Right lung (tissue), 2 donors: ENCODE measurements at regions not wholly inside any gene's neighbourhood (a gene's known extent, or its start where the extent isn't known, plus 50 kb on each side); places are given as distances from the start of the nearest gene placed in this dataset.
A peak's percentile ranks its signal among the peaks of the same experiment; 100 is the strongest.
"Not testable (repeated sequence)": the region's sequence is repeated elsewhere in the genome, so short reads cannot be mapped to it uniquely, and the experiment has no call there.

Experiments
- DNase-seq, 2 donors: peaks; one replicate each; pipeline ENCODE4 v3.0.0-alpha.2; 2013

- DNase-seq, result no peak
These were observed 521.6 kb upstream of the ZNF337 start for GRCh38 chr20:26218301-26218700.

DNA sequence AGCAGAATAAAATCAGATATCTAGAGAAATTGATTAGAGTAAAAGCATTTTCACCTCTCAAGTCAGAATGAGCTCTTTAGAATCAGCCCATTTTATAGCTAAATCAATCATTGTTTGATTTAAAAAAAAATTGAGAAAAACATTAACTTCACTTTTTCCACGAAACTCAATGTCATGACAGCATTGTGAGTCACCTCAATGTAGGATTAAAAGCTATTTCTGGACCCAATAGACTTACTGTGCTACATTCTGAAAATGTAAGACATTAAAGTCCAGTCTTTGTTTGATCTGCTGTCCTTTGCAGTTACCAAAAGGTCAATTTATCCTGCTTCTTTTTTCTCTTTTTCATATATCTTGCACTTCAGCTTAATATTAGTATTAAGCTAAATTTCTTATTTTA is 519.4 kb upstream of the ZNF337 start:
- no peak for DNase-seq

DNA sequence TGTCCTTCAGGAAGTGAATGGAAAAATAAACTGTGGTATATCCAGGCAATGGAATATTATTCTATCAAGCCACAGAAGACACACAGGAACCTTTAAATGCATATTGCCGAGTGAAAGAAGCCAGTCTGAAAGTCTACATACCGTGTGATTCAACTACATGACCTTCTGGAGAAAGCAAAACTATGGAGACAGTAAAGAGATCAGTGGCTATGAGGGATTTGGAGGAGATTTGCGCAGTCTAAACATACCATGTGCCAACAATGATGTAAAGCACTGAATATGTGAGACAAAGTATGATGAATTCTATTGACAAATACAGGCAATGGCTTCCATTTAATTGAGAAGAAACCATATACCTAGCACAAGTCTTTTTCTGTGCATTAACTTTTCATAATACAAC is 518.3 kb upstream of the ZNF337 start:
- DNase-seq, result no peak

DNA sequence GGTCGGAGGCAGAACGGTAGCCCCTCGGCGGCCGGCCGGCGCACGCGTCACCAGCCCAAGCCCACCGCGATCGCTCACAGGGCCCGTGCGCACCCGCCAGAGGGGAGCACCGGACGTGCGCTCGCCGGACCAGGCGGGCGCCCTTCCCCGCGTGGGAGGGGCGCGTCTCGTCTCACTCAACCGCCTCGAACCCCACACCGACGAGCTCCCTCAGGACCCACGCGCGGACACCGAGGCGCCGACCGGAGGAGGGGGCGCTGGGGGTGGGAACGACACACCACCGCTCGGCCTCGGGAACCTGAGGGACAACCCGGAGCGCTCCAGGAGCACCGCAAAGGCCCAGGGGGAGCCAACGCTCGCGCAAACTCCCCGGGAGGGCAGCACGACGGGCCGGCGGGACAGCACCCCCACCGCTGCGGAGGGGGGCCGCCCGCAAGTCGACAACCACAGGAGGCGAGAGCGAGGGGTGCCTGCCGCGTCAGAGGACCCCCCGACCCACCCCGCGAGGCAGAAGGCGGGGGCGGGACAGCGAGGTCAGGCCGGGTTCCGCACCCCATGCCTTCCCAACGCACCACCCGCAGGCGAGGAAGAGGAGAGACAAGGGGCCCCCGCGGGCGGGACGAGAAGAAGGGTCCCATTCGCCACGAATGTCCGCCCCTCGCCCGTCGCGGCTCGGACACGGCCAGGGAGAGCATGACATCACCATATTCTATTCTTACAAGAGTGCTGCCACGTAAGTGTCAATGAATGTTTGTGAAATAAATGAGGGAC is 512.7 kb upstream of the ZNF337 start:
- DNase-seq, result no peak

GRCh38 chr20:26208296-26209091 is 511.8 kb upstream of the ZNF337 start:
- DNase-seq, result peak in 1 of 2 donors; percentile 15

GRCh38 chr20:26207967-26208295 is 511.3 kb upstream of the ZNF337 start:
- not testable (repeated sequence) for DNase-seq

GRCh38 chr20:26207237-26207966 is 510.7 kb upstream of the ZNF337 start:
- no peak for DNase-seq

DNA sequence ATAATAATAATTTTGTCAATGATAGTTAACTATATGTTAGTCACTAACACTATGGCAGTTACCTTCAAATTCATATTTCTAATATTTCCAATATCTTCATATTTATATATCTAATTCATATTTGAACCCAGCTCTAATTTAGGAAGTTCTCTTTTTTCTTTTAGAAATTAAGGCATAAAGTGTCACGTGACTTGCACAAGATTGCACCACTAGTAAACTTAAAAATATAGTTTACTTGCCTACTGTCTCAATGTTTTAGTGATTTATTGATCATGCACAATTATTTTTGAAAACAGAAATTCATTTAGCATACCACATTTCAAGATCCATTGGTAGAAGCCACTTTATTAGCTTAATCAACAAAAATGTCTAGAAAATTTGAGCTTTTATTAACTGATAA is 508.7 kb upstream of the ZNF337 start:
- DNase-seq, result no peak

GRCh38 chr20:26201026-26201425 is 504.4 kb upstream of the ZNF337 start:
- not testable (repeated sequence) for DNase-seq

- DNase-seq, result not testable (repeated sequence)
These were observed 490.7 kb upstream of the ZNF337 start for GRCh38 chr20:26187329-26187728.

DNA sequence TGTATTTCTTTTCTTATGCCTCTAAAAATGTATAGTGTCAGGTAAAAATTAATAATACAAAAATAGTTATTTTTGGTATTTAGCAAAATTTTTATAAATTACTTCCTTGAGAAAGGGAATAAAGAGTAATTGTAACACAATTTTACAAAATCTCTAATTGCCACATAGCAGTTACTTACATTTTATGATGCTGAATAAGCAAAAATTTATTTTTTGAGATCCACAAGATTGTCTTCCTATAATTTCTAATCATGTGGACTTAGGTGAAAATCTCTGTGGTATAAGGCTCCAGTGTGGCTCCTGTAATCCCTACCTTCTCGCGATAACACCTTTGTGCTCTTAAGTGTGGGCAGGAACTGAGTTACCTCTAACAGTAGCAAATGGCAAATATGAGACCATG is 487.1 kb upstream of the ZNF337 start:
- DNase-seq, result not testable (repeated sequence)

DNA sequence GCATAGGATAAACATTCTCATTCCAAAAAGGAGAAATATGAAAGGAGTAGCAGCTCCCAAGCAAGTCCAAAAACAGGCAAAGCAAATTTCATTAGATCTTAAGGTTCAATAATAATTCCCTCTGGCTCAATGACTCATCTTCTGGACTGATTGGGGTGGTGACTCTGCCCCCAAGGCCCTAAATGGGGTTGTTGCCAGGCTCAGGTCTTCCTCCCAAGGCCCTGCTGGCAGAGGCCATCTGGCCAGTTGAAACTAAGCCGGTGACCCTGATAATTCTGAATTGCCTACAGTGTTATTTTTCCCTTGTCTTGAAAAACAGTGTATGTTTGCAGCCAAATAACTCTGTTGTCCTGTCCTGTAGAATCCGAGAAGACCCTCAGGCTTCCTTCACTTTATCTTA is 484.7 kb upstream of the ZNF337 start:
- DNase-seq, result not testable (repeated sequence)

- not testable (repeated sequence) for DNase-seq
These were observed 475.2 kb upstream of the ZNF337 start for GRCh38 chr20:26171875-26172274.

DNA sequence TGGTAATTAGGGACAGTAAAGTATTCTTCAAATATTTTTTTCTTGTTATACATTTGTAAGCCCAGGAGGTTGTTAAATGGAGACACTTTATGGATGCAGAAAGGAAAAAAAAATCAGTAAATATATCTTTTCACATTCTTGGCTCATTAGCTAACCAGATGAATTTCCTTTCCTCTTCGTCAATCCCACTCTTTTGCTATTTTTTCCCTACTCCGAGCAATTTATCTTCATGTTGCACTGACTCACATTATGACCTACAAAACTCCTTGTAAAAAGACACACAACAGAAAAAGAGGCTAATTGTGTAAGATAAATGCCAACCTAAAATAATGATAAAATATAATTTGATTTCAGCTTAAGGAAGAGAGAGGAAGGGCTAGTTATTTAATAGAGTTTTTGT is 472.9 kb upstream of the ZNF337 start:
- no peak for DNase-seq

GRCh38 chr20:26167499-26167898 is 470.8 kb upstream of the ZNF337 start:
- DNase-seq, result no peak

- DNase-seq, result no peak
These were observed 467.2 kb upstream of the ZNF337 start for GRCh38 chr20:26163890-26164289.

DNA sequence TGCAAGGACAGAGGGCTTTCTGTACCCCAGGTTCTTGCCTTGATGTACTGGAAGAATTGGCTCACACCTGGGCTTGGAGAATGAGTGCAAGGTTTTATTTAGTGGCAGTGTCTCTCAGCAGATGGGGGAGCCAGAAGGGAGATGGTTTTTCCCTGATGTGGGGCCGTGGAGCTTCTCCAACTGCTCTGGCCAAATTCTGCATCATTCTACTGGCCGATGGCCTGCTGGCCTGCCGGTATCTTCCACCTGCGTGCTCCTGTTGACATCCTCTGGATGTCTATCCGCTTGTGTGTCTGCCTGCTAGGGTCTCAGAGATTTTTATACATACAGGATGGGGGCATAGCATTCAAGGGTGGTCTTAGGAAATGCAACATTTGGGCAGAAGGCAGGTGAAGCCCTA is 466.5 kb upstream of the ZNF337 start:
- not testable (repeated sequence) for DNase-seq

DNA sequence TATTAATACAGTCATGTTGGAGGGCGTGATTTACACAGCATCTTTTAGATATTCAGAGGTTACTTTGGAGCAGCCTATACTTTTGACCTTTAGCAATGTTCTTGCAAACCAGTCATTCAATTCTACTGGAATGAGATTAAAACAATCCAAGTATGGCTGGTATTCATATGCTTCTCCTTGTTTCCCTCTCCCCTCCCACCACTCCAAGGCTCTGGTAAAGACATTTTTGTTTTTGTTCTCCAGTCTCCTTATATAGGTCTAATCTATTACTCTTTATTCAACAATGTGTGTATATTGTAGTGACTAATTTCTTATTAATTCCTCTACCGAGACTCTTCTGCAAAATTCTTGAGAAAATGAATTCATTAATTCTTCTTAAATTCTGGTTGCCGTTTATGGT is 465.1 kb upstream of the ZNF337 start:
- DNase-seq, result not testable (repeated sequence)

GRCh38 chr20:26160916-26161315 is 464.3 kb upstream of the ZNF337 start:
- DNase-seq, result not testable (repeated sequence)

DNA sequence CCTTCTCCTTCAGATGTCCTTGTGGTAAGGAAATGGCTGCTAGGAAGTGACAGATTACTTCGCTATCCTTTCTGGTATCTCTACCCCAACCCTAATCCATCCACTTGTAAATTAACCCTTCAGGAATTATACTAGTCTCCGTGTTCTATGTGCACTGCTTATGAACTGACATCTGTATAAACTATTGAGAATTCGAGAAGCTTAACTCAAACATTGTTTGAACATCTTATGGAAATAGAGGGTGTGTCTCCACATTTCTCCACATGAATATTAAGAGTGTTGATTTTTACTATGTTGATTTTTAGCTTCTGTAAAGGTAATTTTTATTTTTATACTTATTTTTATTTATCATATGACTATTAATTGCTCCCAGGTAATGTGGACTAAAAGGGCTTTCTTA is 457.6 kb upstream of the ZNF337 start:
- no peak for DNase-seq

DNA sequence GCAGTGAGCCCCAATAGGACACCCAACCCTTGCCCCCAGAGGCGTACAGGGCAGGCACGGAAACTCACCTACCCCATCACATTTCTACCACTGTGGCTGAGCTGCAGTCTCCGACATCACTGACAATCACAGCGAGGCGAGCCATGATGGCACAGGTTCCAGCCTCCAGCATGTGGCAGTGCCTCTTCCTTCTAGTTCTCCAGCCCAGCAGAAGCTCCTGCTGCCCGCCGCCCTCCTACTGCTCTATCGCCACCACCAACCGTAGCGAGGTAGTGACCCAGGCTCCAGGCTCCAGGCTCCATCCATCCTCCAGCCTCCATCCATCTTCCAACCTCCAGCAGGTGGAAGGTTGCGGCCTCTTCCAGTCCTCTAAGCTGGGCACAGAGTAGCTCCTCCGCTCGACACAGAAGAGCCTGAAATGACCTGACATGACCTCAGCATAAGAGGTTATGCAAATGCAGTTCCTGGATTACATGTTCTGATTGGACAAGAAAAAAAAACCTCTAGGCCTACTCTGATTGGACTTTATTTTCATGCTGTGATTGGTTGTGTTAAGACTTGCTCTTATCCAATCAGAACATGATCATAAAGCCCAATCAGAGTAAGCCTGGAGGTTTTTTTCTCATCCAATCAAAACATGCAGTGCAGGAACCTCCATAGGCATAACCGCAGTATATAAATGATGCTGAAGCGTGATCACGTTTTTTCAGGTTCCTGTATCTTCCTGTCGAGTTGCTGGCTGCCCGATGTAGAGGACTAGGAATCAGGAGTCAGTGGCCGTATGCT is 438.9 kb upstream of the ZNF337 start:
- no peak for DNase-seq

- DNase-seq, result no peak
These were observed 438.0 kb upstream of the ZNF337 start for GRCh38 chr20:26134606-26135005.
